Breast epithelium (tissue), 3 donors: ENCODE measurements at regions not wholly inside any gene's neighbourhood (a gene's known extent, or its start where the extent isn't known, plus 50 kb on each side); places are given as distances from the start of the nearest gene placed in this dataset.
"Not testable (repeated sequence)": the region's sequence is repeated elsewhere in the genome, so short reads cannot be mapped to it uniquely, and the experiment has no call there.

ENCODE experiments used
- CTCF ChIP-seq, 3 donors: fragments of 450-650 bp; IDR thresholded peaks; one replicate each; pipeline ENCODE4 v1.5.1; 2016 to 2017; ENCODE audit warnings: antibody characterized with exemption in 3 of 3, mild to moderate bottlenecking in 3 of 3, moderate library complexity in 3 of 3
- POLR2A ChIP-seq: fragments of 450-650 bp; IDR thresholded peaks from one replicate; pipeline ENCODE4 v1.6.1; 2016; ENCODE audit warnings: antibody characterized with exemption, mild to moderate bottlenecking, moderate library complexity
- POLR2AphosphoS5 ChIP-seq, 3 donors: sonication (generic); formaldehyde crosslinking; IDR thresholded peaks; one replicate each; pipeline ENCODE4 v1.6.1; 2017; ENCODE audit warnings: antibody characterized with exemption in 3 of 3

- not testable (repeated sequence) for TF ChIP-seq CTCF (IDR thresholded peaks at IDR 0.05); POLR2AphosphoS5 (IDR thresholded peaks at IDR 0.05); POLR2A
Measured at GRCh38 chr5:165045941-165046340, 1540.5 kb downstream of the MAT2B start.
